ENCODE measurements at regions not wholly inside any gene's neighbourhood (a gene's known extent, or its start where the extent isn't known, plus 50 kb on each side); places are given as distances from the start of the nearest gene placed in this dataset.

DNA sequence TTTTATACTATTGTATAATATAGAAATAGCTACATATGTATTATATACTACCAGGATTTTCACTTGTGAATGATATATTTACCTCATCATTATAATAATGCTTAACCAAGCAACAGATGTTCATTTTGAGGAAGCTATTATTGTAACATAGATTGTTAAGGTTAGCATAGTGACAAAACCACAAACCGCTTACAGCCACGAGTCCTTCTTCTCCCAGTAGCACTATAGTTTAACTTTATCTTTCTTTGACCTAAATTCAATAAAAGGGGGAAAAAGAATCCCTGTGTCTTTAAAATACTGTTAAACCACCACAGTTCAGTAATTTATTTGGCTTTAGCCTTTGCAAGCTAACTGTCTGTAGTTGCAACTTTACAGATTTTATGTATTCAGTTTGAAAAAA, 1039.4 kb upstream of the B3GALT2 start:
- intact Hi-C loops (cut with DNase I), result no loop called here
- ATAC-seq (ENCODE audit: poor library complexity), result no peak
- DNase-seq, result no peak

DNA sequence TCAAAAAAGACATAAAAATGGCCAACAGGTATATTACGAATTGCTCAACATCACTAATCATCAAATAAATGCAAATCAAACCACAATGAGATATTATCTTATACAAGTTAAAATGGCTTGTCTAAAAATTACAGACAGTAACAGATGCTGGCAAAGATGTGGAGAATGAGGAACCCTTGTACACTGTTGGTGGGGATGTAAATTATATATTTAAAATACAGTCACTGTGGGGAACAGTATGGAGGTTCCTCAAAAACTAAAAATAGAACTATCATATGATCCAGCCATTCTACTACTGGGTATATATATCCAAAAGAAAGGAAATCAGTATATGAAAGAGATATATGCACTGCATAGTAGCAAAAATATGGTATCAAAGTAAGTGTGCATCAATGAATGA, 1037.2 kb upstream of the B3GALT2 start:
- DNase-seq (no peak), ATAC-seq (ENCODE audit: poor library complexity) (no peak)
- intact Hi-C loops (cut with DNase I), result no loop called here

DNA sequence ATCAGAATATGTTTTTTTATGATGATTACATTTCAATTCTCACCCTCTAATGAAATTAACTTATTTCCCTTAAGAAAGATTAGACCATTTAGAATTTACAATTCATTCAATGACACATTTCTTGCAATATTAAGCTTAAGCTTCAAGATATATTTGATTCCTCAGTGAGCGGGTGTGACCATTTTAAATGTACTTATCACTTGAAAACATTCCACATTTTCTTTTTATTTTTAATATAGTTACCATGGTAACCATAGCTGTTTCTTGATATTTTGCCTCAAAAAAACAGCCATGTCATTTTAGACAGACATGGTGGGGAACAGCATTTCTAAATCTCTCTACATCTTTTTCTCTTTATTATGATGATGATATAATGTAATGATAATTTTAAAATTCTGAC, 1029.0 kb upstream of the B3GALT2 start:
- intact Hi-C loops (cut with DNase I), result no loop called here
- no peak for ATAC-seq (ENCODE audit: poor library complexity)

DNA sequence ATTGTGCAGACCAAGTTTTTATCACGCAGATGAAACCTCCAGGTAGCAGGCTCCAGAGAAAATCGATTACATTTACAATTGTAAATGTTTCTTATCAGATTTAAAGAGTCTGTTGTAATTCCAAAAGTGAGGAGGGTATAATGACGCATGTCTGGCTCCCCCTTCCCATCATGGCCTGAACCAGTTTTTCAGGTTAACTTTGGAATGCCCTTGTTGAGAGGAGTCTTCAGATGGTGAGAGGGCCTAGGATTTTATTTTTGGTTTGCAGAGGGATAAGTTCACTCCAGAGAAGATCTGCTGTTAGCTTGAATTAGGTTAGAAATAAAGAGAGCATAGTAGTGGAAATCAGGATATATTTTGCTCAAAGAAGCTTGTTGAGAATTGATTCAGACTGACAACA, 1028.3 kb upstream of the B3GALT2 start:
- intact Hi-C loops (cut with DNase I), result no loop called here
- DNase-seq, result no peak

More for the DNA sequence above, 1029.0 kb upstream of the B3GALT2 start:
- DNase-seq, result no peak

DNA sequence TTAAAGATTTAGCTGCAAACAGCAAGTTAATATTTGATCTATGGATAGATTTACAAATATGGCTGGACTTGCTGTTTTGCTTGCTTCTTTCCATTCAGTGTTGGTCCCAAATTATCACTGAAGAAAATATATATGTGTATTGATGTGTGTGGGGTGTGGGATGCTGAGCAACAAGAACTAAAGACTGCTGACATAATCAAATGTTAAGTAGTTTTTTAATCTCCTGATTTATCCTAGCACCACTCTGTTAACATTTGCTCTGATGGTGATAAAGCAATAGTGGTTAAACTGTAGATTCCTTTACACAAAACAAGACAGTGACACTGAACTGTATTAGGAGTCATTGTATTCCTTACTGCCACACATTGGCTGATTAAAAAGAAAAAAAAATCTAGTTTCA, 1023.5 kb upstream of the B3GALT2 start:
- no peak for DNase-seq
- ATAC-seq (ENCODE audit: poor library complexity), result no peak
- intact Hi-C loops (cut with DNase I), result no loop called here

More for the DNA sequence above, 1028.3 kb upstream of the B3GALT2 start:
- ATAC-seq (ENCODE audit: poor library complexity), result no peak

DNA sequence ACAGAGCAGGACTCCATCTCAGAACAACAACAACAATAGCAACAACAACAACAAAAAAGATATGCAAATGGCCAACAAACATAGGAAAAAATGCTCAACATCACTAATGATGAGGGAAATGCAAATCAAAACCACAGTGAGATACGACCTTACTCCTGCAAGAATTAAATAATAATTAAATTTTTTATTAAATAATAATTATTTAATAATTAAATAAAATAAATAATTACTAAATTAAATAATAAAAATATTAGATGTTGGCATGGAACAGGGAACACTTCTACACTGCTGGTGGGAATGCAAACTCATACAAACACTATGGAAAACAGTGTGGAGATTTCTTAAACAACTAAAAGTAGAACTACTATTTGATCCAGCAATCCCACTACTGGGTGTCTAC, 1022.3 kb upstream of the B3GALT2 start:
- DNase-seq (no peak), ATAC-seq (ENCODE audit: poor library complexity) (no peak)
- intact Hi-C loops (cut with DNase I), result no loop called here

DNA sequence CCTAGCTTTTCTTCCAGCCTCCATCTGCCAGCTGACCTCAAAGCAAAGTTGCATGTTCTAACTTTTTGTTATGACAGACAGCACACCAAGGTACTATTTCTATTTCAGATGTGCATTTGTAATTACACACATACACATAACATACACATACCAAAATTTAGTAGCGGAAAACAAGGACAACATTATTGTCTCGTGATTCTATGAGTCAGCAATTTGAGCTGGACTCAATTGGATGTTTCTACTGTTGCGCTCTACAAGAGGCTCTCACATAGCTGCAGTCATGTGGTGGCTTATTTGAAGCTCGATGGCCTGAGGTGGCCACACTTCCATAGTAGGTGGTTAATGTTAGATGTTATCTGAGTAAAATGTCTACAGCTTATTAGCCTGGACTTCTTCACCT, 1010.1 kb upstream of the B3GALT2 start:
- ATAC-seq (ENCODE audit: poor library complexity) (no peak), DNase-seq (no peak)
- intact Hi-C loops (cut with DNase I), result no loop called here

DNA sequence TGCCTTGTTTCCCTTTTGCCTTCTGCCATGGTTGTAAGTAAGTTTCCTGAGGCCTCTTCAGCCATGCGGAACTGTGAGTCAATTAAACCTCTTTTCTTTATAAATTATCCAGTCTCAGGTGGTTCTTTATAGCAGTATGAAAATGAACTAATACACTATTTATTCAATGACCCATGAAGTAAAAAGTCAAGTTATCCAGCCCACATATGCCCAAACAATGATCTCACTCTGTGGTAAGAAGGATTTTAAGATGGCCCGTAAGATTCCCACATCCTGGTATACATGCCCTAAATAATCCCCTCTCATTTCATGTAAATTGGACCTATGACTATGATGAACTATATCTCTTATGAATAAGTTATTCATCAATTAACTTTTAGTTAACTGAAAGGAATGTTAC, 1008.3 kb upstream of the B3GALT2 start:
- no peak for ATAC-seq (ENCODE audit: poor library complexity)
- no peak for DNase-seq
- intact Hi-C loops (cut with DNase I), result no loop called here

DNA sequence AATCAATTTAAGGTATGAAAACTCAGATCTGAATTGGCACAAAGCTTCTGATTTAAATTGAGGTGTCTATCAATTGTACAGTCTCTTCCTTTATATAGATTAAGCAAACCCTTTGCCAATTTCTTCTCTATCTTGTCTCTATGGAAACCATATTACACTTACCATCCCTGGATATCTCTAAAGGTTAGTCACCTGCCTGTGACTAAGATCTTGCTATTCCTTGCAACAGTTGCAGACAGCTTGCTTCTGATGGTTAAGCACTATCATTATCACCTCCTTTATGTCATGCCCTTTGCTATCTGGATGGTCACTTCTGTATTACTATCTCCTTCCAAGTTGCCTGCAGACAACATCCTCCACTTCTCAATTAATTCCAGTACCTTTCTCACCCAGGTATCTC, 998.6 kb upstream of the B3GALT2 start:
- ATAC-seq (ENCODE audit: poor library complexity), result no peak
- intact Hi-C loops (cut with DNase I), result no loop called here

DNA sequence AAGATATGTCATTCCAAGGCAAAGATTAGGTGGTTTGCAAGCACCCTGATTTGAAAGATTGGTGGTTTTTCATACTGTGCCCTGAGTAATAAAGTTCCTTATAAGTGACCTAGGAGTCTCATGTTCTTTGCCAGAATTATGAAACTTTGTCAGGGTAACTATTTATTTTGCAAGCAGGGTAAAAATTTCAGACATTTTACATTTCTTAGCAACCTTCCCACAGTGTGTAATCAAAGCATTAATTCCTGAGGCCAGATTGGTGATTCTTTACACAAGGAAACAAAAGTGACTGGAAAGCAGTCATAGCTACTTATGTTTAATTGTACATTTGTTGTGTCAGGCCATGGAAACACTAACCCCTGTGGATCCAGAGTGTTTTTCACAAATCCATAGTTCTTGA, 998.0 kb upstream of the B3GALT2 start:
- intact Hi-C loops (cut with DNase I), result no loop called here
- DNase-seq (no peak), ATAC-seq (ENCODE audit: poor library complexity) (no peak)

More for the DNA sequence above, 998.6 kb upstream of the B3GALT2 start:
- DNase-seq, result no peak

DNA sequence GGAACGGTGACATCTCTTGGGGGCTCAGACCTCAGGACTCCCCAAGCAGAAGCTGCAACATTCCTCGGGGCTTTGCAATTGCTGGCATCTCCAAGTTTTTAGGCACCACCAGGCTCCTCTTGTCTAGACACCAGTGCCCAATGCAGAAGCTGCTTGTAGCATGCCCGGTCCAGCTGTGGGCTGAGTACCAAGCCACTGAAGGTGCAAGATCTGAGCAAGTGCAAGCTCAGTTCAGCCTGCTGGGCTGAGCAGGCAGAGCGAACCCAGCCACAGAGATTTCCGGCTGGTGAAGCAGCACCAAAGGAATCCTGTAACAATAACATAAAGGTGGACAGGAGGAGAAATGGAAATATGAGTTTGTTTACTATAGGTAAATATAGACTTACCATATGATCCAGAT, 995.4 kb upstream of the B3GALT2 start:
- intact Hi-C loops (cut with DNase I), result no loop called here
- ATAC-seq (ENCODE audit: poor library complexity) (no peak), DNase-seq (no peak)

DNA sequence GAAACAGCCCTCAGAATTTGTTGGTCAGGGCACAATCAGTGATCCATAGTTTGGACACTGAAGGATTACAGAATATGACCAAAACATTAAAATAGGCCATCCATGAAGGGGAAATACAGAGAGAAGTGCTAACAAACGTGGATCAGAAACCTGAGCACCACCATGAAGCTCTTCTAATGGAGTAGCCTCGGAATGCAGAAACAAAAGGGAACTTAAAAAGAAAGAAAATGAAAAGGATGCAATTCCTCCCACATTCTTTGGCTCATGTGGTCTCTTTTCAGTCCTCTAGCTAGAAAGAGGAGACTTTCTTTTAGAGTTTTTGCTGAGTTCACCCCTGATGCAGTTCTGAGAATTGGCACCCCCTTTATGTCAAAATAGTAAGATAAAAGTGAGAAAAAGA, 989.8 kb upstream of the B3GALT2 start:
- DNase-seq (no peak), ATAC-seq (ENCODE audit: poor library complexity) (no peak)
- intact Hi-C loops (cut with DNase I), result no loop called here

DNA sequence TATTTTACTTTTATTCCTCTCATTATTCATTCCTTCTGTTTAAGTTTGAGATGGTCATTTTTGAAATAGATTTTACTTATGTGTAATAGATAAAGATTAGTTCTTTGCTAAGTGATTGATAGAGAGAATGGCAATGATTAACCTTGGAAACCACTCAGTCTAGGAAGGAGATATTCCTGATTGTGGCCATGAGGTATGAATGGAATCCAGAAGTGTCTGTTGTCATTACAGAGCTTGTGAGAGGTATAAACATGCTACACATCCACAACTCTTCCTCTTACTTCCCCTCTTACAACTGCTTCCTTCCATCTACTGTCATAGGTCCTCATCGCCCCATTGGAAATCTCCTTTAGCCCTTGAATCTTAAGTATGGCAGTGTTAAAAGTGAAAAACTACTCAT, 988.8 kb upstream of the B3GALT2 start:
- intact Hi-C loops (cut with DNase I), result no loop called here
- no peak for ATAC-seq (ENCODE audit: poor library complexity)

DNA sequence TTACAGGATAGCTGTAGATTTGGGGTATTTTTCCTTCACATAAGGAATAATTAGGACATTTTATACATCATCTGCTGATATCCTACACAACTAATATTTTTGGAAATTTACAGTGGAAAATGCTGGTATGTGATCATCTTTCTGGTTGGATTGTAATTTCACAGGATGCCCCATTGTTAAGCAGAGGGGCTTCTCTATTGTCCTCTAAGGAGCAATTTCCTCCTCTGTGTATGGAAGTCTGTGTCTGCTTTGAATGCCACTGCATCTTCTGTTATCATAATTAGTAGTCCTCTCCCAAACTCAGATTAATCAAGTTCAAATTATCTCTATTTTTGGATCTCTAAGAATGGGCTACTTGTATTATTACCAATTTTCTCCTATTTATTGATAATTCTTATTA, 988.1 kb upstream of the B3GALT2 start:
- DNase-seq (no peak), ATAC-seq (ENCODE audit: poor library complexity) (no peak)
- intact Hi-C loops (cut with DNase I), result no loop called here

More for the DNA sequence above, 988.8 kb upstream of the B3GALT2 start:
- DNase-seq, result no peak

DNA sequence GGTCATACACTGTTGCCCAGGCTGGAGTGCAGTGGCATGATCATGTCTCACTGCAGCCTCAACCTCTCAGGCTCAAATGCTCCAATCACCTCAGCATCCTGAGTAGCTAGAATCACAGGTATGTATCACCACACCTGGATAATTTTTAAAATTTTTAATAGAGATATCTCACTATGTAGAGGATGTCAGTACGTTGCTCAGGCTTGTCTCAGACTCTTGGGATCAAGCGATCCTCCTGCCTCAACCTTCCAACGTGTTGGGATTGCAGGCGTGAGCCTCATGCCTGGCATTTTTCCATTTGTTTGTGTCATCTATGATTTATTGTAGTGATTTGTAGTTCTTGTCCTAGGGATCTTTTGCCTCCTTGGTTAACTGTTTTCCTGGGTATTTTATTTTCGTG, 985.2 kb upstream of the B3GALT2 start:
- intact Hi-C loops (cut with DNase I), result no loop called here
- no peak for DNase-seq
- no peak for ATAC-seq (ENCODE audit: poor library complexity)

DNA sequence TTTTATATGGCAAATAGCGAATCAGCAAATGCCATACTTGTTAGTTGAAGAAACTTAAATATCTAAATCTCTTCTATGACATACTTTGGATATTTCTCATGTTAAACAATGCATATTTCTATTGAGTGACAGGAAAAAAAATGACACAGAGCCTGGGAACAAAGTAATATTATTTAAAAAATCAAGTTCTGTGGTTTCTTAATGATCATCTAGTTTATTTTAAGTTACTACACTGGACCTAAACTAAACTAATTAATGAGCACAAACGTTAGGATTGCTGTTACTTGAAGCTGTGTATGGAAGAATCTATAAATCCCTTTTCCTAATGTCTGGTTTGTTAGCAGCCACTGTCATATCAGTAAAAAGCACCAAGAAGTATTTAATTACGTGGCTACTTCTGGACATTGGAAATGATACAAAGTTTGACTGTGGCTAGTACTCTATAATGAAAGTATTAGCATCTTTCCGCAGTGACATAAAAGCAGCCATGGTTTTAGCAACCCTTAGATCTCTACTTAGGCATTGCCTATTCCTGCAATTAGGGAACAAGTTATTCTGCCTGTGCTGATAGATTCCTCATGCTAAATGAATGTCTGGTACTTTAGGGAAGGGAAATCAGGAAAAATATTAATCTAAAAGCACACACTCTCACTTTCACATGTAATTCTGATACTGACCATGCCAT, 981.7 kb upstream of the B3GALT2 start:
- ATAC-seq (ENCODE audit: poor library complexity), result no peak
- no peak for DNase-seq
- intact Hi-C loops (cut with DNase I), result no loop called here

DNA sequence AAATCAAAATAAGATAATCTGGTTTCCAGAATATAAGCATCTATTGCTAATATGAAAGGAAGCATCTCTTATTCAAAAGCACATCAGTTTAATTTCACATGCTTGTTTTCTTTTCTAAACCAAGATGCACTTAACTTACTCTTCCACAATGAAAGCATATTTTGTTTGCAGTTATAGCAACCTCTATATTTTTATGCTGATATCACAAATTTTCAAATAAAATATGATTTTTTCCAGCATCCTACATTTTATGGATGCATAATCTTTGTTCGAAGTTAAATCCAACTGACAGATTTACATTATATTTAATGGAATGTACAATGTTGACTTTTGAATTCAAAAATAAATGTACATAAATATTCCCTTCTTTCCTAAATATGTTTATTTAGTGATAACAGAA, 978.3 kb upstream of the B3GALT2 start:
- intact Hi-C loops (cut with DNase I), result no loop called here
- ATAC-seq (ENCODE audit: poor library complexity) (no peak), DNase-seq (no peak)

DNA sequence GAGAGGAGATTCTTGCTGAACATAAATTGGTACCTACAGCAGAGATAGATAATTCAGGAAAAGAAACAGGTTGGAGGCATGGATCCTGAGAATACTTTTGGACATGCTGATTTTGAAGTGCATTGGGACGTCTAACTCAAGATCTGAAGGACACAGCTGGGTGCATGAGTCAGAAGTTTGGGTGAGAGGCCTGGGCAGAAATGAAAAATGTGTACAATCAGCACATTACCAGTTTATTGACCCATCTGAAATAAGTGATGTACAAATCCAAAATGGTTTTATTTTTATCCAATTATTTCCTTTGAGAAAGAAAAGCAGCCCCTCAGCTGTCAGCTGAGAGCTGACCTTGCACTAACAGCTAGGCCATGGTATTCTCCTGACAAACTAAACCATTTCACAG, 975.2 kb upstream of the B3GALT2 start:
- intact Hi-C loops (cut with DNase I), result no loop called here
- ATAC-seq (ENCODE audit: poor library complexity), result no peak
- no peak for DNase-seq

DNA sequence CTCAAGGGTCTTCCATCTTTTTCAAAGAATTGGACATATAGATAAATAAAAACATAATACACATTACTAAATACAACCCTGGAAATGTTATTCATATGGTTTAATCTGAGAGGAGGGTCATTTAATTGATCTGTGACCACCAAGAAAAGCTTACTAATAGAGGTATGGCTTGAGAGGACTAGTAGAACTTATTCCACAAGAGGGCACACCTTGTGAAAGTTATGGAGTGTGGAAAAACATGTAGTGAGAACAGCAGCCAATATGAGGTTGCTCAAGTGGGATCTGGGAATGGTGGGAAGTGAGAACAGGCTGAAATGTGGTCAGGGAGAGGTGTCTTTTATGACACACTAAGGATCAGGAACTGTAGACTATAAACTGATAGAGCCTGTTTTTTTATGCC, 973.5 kb upstream of the B3GALT2 start:
- peak; percentile 49 for ATAC-seq (ENCODE audit: poor library complexity)
- intact Hi-C loops (cut with DNase I), result no loop called here
- DNase-seq, result no peak

DNA sequence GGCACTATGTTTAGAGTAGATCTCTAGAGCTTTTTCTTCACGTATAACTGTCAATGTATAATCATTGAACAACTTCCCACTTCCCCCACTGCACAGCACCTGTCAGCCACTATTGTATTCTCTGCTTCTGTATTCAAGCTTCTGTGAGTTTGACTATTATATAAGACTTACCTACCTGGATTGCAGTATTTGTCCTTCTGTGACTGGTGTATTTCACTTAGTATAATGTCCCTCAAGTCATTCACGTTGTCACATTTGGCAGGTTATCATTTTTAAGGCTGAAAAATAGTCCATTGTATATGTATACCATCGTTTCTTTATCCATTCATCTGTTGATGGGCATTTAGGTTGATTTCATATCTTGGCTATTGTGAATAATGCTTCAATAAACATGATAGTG, 969.5 kb upstream of the B3GALT2 start:
- ATAC-seq (ENCODE audit: poor library complexity) (no peak), DNase-seq (no peak)
- intact Hi-C loops (cut with DNase I), result no loop called here

DNA sequence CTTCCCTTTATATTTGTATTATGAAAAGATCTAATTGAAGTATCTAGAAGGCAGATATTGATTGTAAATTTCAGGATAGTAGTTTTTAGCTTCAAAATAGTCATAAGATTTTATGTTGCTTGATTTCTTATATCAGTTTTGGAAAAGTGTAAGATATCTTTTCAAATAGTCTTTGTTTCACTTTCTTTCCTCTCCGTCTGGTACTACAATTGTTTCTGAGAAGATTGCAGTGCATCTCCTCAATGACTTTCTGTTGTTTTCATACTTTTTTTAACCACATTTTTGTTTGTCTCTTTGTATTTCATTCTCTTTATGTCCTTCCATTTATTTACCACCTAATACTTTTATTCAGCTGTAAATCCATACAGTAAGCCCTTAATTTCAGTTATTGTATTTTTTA, 964.6 kb upstream of the B3GALT2 start:
- intact Hi-C loops (cut with DNase I), result no loop called here
- DNase-seq, result no peak
- ATAC-seq (ENCODE audit: poor library complexity), result no peak

Data from Right ventricle myocardium superior (tissue), 1 donor.